Activated CD8-positive, alpha-beta T cell treated with anti-CD3 and anti-CD28 coated beads, Interleukin-2, amount 10 ng/mL, durations not matched to agents 7 days and 5 days (primary cell): ENCODE measurements at regions not wholly inside any gene's neighbourhood (a gene's known extent, or its start where the extent isn't known, plus 50 kb on each side); places are given as distances from the start of the nearest gene placed in this dataset.

ENCODE experiments used
- ATAC-seq: fragments of 150-1000 bp; cut with Tn5 transposase; one replicate; pipeline ENCODE4 v1.10.0; 2021; ENCODE audit warnings: moderate library complexity
- CTCF ChIA-PET: fragments of 350-600 bp; sonication (Branson Sonifier 250); formaldehyde crosslinking; loops from one replicate; lab custom pipeline; 2021; ENCODE audit warnings: antibody characterized with exemption; lab: Charles Lee
- POLR2A ChIA-PET: fragments of 350-600 bp; sonication (Branson Sonifier 250); formaldehyde crosslinking; loops from one replicate; lab custom pipeline; 2021; ENCODE audit warnings: antibody characterized with exemption; lab: Charles Lee
- DNase-seq: peaks from one replicate; pipeline ENCODE4 v3.0.0-alpha.2; 2020
- H3K27ac Mint-ChIP-seq: one replicate; pipeline ENCODE4 v1.8.0; 2021; ENCODE audit warnings: mild to moderate bottlenecking, mixed read lengths
- H3K27me3 Mint-ChIP-seq: one replicate; pipeline ENCODE4 v1.8.0; 2021; ENCODE audit warnings: low read depth, mixed read lengths
- H3K36me3 Mint-ChIP-seq: one replicate; pipeline ENCODE4 v1.8.0; 2021; ENCODE audit warnings: low read depth, mixed read lengths
- H3K4me1 Mint-ChIP-seq: one replicate; pipeline ENCODE4 v1.8.0; 2021; ENCODE audit warnings: low read depth, mixed read lengths
- H3K4me3 Mint-ChIP-seq: one replicate; pipeline ENCODE4 v1.8.0; 2021; ENCODE audit warnings: mild to moderate bottlenecking, mixed read lengths
- H3K9me3 Mint-ChIP-seq: one replicate; pipeline ENCODE4 v1.8.0; 2022; ENCODE audit warnings: mixed read lengths; ENCODE audit not compliant: insufficient read depth

GRCh38 chr2:146917431-146918042 lies 927.3 kb upstream of the ACVR2A start:
- Mint-ChIP-seq H3K4me3 (no peak overlapping the region), H3K9me3 (no peaks in the 10 kb centered on the region), H3K27ac (no peak overlapping the region), H3K36me3 (no peaks in the 10 kb centered on the region), H3K27me3 (no peaks in the 10 kb centered on the region), H3K4me1 (no peaks in the 10 kb centered on the region)
- POLR2A ChIA-PET, result no interaction called here
- no peak for DNase-seq
- no peak for ATAC-seq
- CTCF ChIA-PET, result no interaction called here

- H3K27me3 Mint-ChIP-seq, result no peaks in the 10 kb centered on the region
- no peaks in the 10 kb centered on the region for H3K4me1 Mint-ChIP-seq
- ChIA-PET POLR2A (no interaction called here), CTCF (no interaction called here)
- no peak overlapping the region for H3K4me3 Mint-ChIP-seq
- no peaks in the 10 kb centered on the region for H3K9me3 Mint-ChIP-seq
- ATAC-seq (no peak), DNase-seq (no peak)
- no peaks in the 10 kb centered on the region for H3K36me3 Mint-ChIP-seq
- H3K27ac Mint-ChIP-seq, result no peak overlapping the region
Measured at GRCh38 chr2:146916914-146917313, 927.9 kb upstream of the ACVR2A start.

- DNase-seq, result no peak
- Mint-ChIP-seq H3K9me3 (no peaks in the 10 kb centered on the region), H3K4me1 (no peaks in the 10 kb centered on the region), H3K4me3 (no peak overlapping the region), H3K36me3 (no peaks in the 10 kb centered on the region), H3K27ac (no peak overlapping the region), H3K27me3 (no peaks in the 10 kb centered on the region)
- ChIA-PET CTCF (no interaction called here), POLR2A (no interaction called here)
- no peak for ATAC-seq
Measured at GRCh38 chr2:146913476-146913875, 931.4 kb upstream of the ACVR2A start.

GRCh38 chr2:146912536-146912935 lies 932.3 kb upstream of the ACVR2A start:
- Mint-ChIP-seq H3K36me3 (no peaks in the 10 kb centered on the region), H3K4me1 (no peaks in the 10 kb centered on the region), H3K9me3 (no peaks in the 10 kb centered on the region), H3K27me3 (no peaks in the 10 kb centered on the region), H3K4me3 (no peak overlapping the region), H3K27ac (no peak overlapping the region)
- CTCF ChIA-PET, result no interaction called here
- no peak for DNase-seq
- POLR2A ChIA-PET, result no interaction called here
- no peak for ATAC-seq

- Mint-ChIP-seq H3K27ac (no peak overlapping the region), H3K4me1 (no peaks in the 10 kb centered on the region), H3K4me3 (no peak overlapping the region), H3K27me3 (no peaks in the 10 kb centered on the region), H3K36me3 (no peaks in the 10 kb centered on the region), H3K9me3 (no peaks in the 10 kb centered on the region)
- no peak for ATAC-seq
- ChIA-PET POLR2A (no interaction called here), CTCF (no interaction called here)
- no peak for DNase-seq
Measured at GRCh38 chr2:146908776-146909175, 936.1 kb upstream of the ACVR2A start.

GRCh38 chr2:146898083-146898482 lies 946.7 kb upstream of the ACVR2A start:
- POLR2A ChIA-PET, result no interaction called here
- Mint-ChIP-seq H3K4me1 (no peaks in the 10 kb centered on the region), H3K27me3 (no peaks in the 10 kb centered on the region), H3K27ac (no peak overlapping the region), H3K36me3 (no peaks in the 10 kb centered on the region), H3K9me3 (no peaks in the 10 kb centered on the region), H3K4me3 (no peak overlapping the region)
- CTCF ChIA-PET, result no interaction called here
- no peak for ATAC-seq
- DNase-seq, result no peak

GRCh38 chr2:146894514-146894913 lies 950.3 kb upstream of the ACVR2A start:
- ATAC-seq, result no peak
- Mint-ChIP-seq H3K36me3 (no peaks in the 10 kb centered on the region), H3K9me3 (no peaks in the 10 kb centered on the region), H3K4me3 (no peak overlapping the region), H3K27me3 (no peaks in the 10 kb centered on the region), H3K4me1 (no peaks in the 10 kb centered on the region), H3K27ac (no peak overlapping the region)
- no peak for DNase-seq
- ChIA-PET CTCF (no interaction called here), POLR2A (no interaction called here)

GRCh38 chr2:146893500-146894041 lies 951.3 kb upstream of the ACVR2A start:
- ChIA-PET POLR2A (no interaction called here), CTCF (no interaction called here)
- no peaks in the 10 kb centered on the region for H3K9me3 Mint-ChIP-seq
- H3K4me1 Mint-ChIP-seq, result no peaks in the 10 kb centered on the region
- H3K36me3 Mint-ChIP-seq, result no peaks in the 10 kb centered on the region
- ATAC-seq, result no peak
- no peaks in the 10 kb centered on the region for H3K27me3 Mint-ChIP-seq
- no peak for DNase-seq
- H3K27ac Mint-ChIP-seq, result no peak overlapping the region
- H3K4me3 Mint-ChIP-seq, result no peak overlapping the region

- ChIA-PET CTCF (no interaction called here), POLR2A (no interaction called here)
- no peaks in the 10 kb centered on the region for H3K27me3 Mint-ChIP-seq
- DNase-seq (no peak), ATAC-seq (no peak)
- H3K27ac Mint-ChIP-seq, result no peak overlapping the region
- H3K36me3 Mint-ChIP-seq, result no peaks in the 10 kb centered on the region
- H3K9me3 Mint-ChIP-seq, result no peaks in the 10 kb centered on the region
- no peaks in the 10 kb centered on the region for H3K4me1 Mint-ChIP-seq
- no peak overlapping the region for H3K4me3 Mint-ChIP-seq
Measured at GRCh38 chr2:146890491-146890890, 954.3 kb upstream of the ACVR2A start.

GRCh38 chr2:146879882-146880281 lies 964.9 kb upstream of the ACVR2A start:
- Mint-ChIP-seq H3K4me1 (no peaks in the 10 kb centered on the region), H3K4me3 (no peak overlapping the region), H3K36me3 (no peaks in the 10 kb centered on the region), H3K27ac (no peak overlapping the region), H3K9me3 (no peaks in the 10 kb centered on the region), H3K27me3 (no peaks in the 10 kb centered on the region)
- no peak for ATAC-seq
- POLR2A ChIA-PET, result no interaction called here
- CTCF ChIA-PET, result no interaction called here
- DNase-seq, result no peak

- POLR2A ChIA-PET, result no interaction called here
Measured at GRCh38 chr2:146874260-146874658, 970.6 kb upstream of the ACVR2A start.

GRCh38 chr2:146873646-146874259 lies 971.1 kb upstream of the ACVR2A start:
- Mint-ChIP-seq H3K9me3 (no peaks in the 10 kb centered on the region), H3K4me3 (no peak overlapping the region), H3K27me3 (no peaks in the 10 kb centered on the region), H3K4me1 (no peaks in the 10 kb centered on the region), H3K36me3 (no peaks in the 10 kb centered on the region), H3K27ac (no peak overlapping the region)
- ATAC-seq (no peak), DNase-seq (no peak)
- POLR2A ChIA-PET, result no interaction called here
- CTCF ChIA-PET, result no interaction called here

More at GRCh38 chr2:146874260-146874658, 970.6 kb upstream of the ACVR2A start:
- Mint-ChIP-seq H3K9me3 (no peaks in the 10 kb centered on the region), H3K27ac (no peak overlapping the region), H3K27me3 (no peaks in the 10 kb centered on the region), H3K4me3 (no peak overlapping the region), H3K4me1 (no peaks in the 10 kb centered on the region), H3K36me3 (no peaks in the 10 kb centered on the region)
- DNase-seq (no peak), ATAC-seq (no peak)
- CTCF ChIA-PET, result no interaction called here
